ENCODE measurements at regions not wholly inside any gene's neighbourhood (a gene's known extent, or its start where the extent isn't known, plus 50 kb on each side); places are given as distances from the start of the nearest gene placed in this dataset.

GRCh38 chr21:41076064-41076463 lies 91.9 kb upstream of the BACE2 start:
- no peak for DNase-seq (ENCODE audit: low read depth)

DNA sequence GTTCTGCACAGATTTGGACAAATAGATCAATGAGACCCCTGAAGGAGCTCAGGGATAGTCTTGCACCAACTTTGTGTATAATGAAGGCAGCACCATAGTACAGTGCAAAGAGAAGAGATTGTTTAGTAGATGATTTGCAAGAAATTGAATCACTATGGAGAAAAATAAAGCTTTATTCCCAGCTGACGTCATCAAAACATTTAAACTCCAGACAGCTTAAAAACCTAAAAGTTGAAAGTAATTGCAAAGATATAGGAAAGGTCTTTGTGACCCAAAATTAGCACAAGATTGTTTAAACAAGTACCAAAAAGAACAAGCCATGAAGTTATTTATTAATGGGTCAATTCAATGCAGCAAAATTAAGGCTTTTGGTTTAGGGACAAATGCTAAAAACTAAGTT lies 88.8 kb upstream of the BACE2 start:
- no peak for DNase-seq (ENCODE audit: low read depth)

GRCh38 chr21:41080485-41081121 lies 87.4 kb upstream of the BACE2 start:
- no peak for DNase-seq (ENCODE audit: low read depth)

DNA sequence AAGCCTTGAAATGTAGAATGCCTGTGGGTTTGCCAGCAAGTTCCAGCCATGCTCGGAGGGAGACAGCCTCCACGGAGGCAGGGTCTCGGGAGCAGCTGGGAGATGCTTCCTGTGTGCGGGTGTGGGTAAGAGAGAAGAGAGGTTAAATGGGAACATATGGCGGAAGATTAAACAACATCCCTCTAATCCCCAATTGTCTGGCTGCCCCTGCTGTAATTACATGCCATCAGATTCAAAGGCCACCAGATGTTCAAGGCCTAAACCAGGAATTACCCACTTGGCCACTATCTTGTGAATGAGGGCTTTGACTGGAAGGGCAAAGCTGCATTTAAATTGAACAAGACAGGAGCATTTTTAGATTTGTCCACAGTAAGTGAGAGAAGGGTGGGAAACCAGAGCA lies 81.4 kb upstream of the BACE2 start:
- no peak for DNase-seq (ENCODE audit: low read depth)

DNA sequence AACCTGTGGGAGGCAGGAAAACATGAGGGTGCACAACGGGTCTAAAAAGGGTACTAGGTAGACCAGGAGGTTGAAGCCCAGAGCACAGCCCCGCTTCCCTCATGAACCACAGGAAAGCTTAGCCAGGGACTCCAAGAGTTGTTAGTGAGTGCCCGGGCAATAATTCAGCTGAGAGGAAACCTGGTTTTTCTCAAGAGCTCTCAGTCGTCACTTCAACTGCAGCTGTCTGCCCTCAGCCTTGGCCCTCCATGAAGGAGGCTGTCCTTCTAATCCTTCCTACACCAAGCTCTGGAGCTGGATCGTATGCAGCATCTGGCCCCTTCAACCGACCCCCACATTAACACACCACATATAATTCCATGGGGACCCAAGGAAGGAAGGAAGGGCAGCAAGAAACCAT lies 77.0 kb upstream of the BACE2 start:
- DNase-seq (ENCODE audit: low read depth), result no peak

DNA sequence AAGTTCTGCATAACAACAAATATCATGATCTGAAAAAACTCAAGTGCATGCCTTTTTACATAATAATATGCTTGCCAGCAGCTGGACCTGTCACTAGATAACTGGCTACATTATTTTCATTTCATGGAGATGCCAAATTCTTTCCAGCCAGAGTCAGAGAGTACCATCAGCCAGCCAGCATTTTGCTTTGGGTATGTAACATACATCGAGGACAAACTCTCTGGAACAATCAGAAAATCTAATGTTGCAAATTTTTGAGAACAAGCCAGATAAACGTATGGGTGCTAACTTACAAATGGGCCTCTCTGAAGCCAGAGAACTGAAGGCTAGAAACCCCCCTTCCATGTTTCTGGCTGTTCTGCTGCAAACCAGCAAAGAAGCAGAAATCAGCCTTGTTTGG lies 76.3 kb upstream of the BACE2 start:
- DNase-seq (ENCODE audit: low read depth), result no peak

DNA sequence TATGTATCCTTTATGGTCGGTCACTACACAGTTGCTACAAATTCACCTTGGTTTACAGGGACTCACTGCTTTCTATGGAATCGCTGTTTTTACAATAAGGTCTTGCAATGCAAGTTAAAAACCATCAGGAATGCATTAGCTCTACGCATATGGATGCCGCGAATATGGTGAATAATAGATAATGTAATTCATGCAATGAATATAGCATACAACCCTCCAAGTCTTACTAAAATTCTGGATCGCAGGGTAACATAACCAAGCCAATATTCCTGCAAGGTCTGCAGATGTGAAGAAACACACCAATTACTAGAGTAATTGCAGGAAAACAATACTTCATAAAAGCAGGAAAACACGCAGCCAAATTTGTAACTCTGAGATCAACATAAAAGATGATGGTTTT lies 75.6 kb upstream of the BACE2 start:
- DNase-seq (ENCODE audit: low read depth), result no peak

GRCh38 chr21:41095983-41096382 lies 72.0 kb upstream of the BACE2 start:
- no peak for DNase-seq (ENCODE audit: low read depth)

DNA sequence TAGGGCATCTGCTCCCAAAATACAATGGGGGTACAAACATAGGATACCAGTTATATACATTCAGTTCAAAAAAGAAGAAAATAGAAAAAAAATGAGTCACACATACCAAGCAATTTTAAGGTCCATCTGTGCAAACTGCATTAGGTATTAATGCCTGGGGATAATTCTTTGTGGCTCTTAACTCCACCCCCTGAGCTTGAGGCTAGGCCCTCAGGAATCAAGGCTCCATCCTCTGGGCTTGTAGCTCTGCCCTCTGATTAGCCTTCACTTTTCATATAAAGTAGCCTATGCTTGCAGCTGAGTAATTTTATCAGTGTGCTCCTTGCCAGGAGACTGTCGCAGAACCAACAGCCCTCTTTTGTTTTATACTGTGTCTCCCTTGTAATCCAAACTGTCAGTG lies 69.9 kb upstream of the BACE2 start:
- DNase-seq (ENCODE audit: low read depth), result no peak

DNA sequence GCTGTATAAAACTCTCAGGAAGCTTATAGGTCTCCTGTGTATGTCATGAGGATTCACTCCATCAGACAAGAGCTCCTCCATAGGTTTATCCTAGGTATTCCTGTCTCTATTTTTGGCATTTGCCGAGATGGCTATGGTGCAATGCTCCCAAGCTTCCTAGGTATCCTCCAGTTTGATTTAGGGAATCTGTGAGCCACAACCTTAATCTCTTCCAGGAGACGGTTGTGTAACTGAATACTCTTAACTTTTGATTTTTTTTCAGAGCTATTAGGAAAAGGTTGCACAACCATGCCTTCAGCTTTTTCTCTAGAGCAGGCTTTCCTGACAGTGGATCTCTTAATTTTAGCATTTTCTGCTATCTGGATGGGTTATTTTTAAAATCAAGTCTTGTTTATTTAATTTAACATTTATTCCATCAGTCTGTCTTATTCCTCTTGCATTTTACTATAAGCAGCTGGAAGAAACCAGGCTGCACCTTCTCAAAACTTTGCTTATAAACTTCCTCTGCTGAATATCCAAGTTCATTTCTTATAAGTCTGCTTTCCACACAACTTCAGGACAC lies 69.4 kb upstream of the BACE2 start:
- DNase-seq (ENCODE audit: low read depth), result no peak

- DNase-seq (ENCODE audit: low read depth), result no peak
Observed at GRCh38 chr21:41100826-41101550, 67.0 kb upstream of the BACE2 start.

DNA sequence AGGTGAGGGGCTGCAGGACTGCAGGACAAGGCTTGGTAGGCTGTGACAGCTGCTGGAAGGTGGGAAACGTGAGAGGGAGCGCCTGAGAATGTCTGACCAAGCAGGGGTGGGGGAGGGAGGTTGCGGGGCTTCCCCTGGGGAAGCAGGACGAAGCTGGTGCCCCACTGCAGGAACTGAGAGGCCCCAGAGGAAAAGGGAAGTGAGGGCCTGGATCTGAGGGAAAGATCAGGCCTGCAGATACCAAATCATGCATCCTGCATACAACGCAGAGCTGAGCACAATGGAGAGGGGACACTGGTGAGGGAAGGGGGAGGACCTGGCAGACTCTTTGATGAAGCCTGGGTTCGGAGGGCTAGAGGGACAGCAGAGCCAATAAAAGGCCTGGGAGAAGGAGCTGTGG lies 65.7 kb upstream of the BACE2 start:
- DNase-seq (ENCODE audit: low read depth), result no peak

DNA sequence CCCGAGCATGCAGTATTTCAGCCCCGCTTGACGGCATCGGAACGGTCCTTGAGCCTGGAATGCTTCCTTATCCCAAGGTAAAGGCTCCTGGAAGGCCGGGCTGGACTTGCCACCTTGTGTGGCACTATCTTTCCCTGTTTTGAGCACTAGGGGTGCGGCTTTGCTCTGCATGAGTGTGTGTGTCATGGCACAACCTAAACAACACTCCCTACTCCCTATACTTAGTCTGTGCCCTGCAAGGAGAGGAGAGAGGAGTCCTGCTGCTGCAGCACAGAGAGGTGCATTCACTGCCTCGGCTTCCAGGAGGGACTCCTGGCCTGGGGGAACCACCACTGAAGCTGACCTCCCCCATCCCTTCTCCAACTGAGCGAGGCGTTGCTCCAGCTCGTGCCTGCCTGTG lies 60.4 kb upstream of the BACE2 start:
- no peak for DNase-seq (ENCODE audit: low read depth)

GRCh38 chr21:41108668-41109585 lies 59.0 kb upstream of the BACE2 start:
- no peak for DNase-seq (ENCODE audit: low read depth)

DNA sequence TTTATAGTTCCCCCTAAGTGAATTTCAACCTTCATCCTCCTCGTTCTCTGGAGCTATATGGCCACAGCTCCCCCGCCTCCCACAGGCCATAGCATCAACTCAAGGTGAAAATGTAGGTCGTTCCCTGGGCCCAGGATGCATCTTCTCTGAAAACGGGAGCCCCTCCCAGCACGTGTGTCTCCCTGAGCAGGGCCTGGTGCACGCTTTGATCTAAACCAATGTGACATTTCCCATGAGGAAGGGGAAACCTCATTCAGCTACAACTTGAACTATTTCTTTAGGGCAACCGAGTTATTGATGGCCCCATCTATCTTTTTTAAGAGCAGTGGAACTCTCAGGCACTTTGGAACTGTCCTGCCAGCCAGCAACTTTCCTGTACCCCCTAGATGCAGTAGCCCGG lies 57.8 kb upstream of the BACE2 start:
- no peak for DNase-seq (ENCODE audit: low read depth)

DNA sequence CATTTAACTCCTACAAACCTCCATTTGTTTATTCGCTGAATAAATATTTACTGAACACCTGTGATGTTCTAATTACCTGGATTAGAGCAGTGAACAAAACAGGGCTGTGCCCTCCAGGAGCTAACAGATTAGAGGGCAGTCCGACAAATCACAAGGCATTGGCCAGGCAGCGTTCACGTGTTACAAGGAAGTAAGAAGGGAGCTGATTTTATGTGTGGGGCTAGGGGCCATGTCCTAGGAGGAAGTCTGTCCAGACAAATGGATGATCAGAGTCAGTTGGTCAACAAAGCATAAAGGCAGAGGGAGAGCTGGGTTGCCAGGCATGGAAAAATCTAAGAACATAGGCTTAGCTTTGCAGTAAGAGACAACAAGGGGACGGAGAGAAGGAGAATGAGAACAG lies 57.3 kb upstream of the BACE2 start:
- DNase-seq (ENCODE audit: low read depth), result no peak

DNA sequence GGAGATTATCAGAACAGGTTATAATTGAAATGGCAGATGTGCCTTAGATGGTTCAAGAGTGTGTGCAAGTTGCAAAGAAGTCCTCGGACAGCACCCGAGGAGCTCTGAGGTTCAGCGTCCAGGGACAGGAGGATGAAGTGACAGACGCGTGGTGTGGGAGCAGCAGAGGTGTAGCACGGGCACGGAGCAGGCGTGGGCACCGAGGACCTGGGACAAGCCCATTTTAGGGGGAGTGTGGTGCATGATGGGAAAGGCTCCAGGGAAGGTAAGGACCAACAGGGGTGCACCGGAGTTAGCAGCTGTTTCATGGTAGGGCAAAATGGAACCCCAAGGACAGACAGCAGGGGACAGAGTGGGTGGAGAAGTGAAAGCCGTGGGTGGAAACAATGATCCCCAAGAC lies 56.3 kb upstream of the BACE2 start:
- no peak for DNase-seq (ENCODE audit: low read depth)

DNA sequence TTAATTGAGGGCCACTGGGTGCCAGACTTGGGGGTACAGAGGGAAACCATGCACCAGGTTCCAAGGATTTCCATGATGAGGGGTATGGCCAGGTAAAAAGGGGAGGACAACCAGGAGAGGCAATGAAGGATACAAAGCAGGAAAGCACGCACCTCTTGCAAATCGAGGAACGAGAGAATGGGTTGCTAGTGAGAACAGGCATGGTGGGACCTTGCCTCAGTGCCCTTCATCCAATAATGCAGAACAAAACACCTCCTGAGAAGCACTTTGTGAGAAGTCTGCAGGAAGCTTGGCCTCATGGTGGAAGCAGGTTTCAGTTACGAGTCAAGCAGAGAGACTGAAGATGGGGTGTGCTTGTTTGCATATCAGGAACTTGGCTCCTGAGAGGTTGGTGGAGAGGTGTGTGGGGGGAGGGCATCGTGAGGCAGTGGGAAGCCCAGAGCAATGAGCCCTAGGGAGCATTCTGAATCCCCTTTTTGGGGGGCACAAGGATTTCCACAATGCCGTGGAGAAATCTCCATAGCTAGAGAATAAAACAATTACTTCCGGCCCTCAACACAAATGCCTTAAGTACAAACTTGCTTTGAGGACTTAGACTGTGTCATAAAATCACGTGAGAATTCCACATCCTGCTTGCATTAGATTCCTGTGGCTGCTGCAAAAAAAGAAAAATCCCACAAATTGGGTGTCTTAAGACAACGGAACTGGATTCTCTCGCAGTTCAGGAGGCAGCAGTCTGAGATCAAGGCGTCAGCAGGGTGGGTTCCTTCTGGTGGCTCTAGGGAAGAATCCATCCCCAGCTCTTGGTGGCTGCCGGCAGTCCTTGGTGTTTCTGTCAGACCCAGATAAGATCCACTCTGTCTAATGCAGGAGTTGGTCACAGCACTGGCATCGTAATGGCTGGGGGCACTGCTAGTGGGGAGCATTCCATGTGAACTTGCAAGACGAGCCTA lies 54.9 kb upstream of the BACE2 start:
- DNase-seq (ENCODE audit: low read depth), result no peak

DNA sequence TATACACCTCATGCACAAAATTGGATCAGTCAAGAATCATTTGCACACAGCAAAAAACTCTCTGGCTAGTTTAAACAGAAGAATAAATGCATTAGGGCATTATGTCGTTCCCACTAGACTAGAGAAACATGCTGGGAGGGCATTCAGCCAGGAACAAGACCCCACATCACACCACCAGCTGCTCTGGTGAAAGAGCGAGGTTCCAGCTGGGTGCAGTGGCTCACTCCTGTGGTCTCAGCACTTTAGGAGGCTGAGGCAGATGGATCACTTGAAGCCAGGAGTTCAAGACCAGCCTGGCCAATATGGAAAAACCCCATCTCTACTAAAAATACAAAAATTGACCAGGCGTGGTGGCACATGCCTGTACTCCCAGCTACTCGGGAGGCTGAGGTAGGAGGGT lies 52.1 kb upstream of the BACE2 start:
- no peak for DNase-seq (ENCODE audit: low read depth)
